GM18867 (cell line): ENCODE measurements at regions not wholly inside any gene's neighbourhood (a gene's known extent, or its start where the extent isn't known, plus 50 kb on each side); places are given as distances from the start of the nearest gene placed in this dataset.

Experiments
- ATAC-seq: cut with Tn5 transposase; IDR thresholded peaks from one replicate; pipeline ENCODE4 v1.9.1; 2021; ENCODE audit warnings: mild to moderate bottlenecking, moderate library complexity; ENCODE audit not compliant: unreplicated experiment

DNA sequence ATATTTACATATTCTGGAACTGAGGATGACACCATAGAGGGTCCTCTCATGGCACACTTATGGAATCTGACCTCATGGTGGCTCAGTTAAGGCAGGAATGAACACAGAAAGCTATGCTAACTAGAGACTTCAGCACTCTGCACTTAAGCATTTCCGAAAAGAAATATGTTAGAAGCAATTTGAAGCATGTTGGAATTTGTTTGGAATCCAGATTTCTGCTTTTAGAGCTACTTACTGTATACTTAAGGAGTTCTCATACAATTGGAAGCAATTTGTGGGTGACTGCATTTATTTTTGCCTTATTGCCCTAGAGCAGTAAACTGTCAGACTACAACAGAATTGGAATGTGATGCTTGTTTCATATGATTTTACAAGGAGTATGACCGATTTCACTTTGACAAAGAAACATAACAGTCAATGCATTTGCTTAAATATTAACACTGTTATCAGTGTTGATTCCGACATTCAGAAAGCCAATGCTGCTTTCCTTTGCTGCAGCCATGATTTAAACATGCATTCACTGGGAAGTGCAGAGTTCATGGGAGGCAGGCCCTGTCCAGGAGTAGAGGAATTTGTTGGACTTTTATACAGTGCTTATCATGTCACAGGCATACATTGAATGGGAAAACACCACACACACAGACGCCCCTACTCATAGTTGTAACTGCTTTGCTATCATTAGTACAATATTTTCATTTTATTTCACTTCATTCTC lies 244.4 kb downstream of the SAMD5 start:
- ATAC-seq, result no peak

DNA sequence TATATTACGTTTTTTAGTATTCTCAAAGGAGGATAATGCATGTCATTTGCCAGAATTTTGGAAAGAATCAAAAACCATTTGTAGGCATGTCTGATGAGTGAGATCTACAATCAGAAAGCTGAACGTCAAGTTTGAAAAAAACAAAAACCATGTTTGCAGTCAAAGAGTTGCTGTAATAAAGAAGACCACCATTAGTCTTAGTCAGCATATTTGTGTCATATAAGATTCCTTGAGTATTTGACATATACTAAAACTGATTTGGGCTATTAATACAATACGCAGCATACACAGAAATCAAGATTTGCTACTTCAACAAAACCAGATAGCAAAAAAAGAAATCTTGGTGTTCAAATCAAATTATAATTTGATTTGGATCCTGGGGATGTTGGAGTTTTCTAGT lies 247.5 kb downstream of the SAMD5 start:
- ATAC-seq, result no peak

DNA sequence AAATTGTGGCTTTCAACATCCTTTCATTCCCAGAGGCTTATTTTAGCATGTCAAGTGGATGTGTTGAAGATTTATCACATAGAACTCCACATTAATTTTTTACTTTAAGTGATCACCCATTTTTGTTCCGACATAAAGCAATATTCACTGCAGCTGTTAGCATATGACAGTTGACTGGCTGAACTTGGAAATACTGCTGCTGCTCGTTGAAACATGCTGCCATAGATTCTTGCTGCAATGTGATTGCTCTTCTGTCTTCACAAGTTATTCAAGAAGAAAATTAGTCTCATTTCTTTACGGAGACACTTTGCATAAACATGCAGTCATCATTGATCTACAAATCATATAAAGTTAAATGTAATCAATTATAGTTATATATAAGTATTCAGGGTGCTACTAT lies 248.4 kb downstream of the SAMD5 start:
- ATAC-seq, result no peak

DNA sequence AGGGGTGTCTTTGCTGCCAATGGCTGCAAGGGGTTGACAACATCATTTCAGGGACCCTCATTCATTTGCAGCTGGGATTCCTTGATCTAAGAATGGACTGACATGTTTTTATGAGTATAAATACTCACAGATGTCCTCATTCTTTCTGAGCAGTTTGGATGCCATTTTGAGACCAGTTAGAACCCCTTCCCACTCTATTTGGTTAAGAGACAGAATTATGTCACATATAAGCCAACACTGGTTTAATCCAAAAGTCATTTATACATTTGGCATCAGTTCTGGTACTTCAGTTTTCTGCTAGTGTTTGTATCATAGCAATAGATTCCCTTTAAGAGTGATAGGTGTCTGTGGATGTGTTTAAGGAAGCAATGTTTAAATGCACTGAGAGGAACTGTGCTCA lies 248.8 kb downstream of the SAMD5 start:
- no peak for ATAC-seq

DNA sequence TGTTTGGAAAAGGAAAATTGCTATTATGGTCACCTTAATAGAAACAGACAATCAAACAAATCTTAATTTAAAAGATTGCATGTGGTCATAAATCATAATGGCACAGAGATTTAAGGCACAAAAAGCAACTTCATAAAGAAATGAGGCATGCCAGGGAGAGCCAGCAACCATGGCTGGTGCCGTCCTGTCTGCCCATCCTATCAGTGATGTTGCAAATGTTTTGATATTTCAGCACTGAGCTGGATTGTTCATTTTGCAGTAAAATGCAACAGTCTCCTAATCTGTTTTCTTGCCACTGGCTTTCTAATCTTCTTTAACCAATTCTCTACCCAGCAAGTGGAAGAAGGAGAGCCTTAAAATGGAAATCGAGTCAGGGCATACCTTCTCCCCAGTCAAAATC lies 249.8 kb downstream of the SAMD5 start:
- no peak for ATAC-seq

DNA sequence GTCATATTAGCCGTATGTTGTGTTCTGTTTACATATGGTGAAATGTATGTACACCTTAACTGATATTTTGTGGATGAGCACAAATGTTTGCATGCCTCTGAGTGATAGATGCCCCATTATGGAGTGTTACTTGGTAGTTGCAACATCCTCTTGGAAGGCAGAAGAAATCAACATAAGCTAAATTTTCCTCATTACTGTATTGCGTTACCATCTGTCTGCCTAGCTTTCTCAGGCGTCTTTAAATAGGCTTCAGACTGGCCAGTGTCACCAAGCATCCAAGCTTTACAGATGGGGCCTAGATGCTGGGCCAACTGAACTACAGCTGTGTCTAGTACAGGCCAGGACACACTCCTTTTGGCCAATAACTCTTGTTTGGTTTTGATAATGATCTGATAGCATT lies 250.6 kb downstream of the SAMD5 start:
- no peak for ATAC-seq

DNA sequence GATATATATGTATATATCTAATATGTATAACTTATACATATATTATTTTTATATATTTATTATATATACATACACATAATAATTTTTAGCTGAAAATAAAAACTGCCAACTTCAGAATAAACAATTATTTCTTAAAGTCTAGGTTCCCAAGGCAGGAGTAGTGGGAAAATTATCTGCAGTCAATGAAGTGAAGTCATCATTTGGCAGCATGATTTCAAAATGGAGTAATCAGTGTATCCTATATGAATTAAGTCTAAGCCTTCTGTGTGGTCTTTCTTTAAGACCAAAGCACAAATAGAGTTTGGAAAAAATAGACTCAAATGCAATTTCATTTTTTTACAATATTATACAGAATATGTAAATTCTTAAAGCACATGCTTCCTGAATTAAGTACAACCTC lies 251.0 kb downstream of the SAMD5 start:
- no peak for ATAC-seq

DNA sequence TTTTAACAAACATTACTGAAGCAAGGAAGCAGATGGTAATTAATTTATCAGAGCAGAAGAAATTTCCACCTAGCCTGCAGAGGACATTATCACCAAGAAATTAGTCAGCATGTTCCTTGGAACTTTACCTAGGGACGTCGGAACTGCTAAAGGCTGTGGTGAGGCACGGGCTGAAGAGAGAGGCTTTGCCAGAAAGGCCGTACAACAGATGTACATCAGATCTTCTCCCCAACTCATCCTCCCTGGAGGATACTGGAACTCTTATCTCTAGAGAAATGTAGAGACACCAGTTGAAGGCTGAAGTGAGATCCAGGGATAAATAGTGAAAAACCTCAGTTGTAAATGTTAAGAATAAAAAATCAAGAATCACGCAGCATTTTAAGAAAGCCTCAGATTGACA lies 257.1 kb downstream of the SAMD5 start:
- no peak for ATAC-seq

DNA sequence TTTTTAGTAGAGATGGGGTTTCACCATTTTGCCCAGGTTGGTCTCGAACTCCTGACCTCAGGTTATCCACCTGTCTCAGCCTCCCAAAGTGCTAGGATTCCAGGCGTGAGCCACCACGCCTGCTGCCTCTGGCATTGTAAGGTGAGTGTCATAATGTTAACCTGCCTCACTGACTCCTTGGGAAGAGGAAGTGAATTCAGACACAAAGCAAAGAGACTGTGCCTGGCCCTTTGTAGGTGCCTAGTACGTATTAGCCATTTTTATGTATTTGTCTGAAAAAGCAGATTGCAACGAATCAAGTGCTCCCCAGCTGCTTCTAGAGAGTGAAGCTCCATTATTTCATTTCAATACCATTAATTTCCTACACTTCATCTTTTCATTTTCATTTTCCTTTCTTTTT lies 260.5 kb downstream of the SAMD5 start:
- no peak for ATAC-seq

DNA sequence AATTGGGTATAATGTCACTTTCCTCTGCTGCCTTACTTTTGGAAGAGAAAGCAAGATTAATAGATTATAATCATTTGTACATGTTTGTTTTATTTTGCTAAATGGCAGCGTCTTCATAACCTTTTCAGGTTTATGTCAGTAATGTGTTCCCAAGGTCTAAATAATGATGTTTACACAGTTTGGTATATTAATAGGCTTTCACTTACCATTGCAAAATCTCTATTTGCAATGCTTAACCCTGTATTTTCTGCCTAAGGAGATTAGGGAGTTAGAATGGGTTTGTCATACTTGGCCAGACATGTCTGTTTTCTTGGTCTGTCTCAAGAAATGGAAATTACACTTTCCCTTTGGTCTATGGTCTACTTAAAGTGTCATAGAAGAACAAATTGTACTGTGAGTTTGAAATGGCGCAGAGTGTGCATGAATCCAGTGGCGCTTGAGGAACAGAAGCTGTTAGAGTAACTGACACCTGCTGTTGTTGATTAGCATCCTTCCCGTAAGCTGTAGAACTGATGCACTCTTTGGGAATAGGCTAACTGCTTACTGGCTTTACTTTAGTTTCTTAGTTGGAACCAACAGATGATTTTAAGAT lies 261.1 kb downstream of the SAMD5 start:
- ATAC-seq, result no peak

DNA sequence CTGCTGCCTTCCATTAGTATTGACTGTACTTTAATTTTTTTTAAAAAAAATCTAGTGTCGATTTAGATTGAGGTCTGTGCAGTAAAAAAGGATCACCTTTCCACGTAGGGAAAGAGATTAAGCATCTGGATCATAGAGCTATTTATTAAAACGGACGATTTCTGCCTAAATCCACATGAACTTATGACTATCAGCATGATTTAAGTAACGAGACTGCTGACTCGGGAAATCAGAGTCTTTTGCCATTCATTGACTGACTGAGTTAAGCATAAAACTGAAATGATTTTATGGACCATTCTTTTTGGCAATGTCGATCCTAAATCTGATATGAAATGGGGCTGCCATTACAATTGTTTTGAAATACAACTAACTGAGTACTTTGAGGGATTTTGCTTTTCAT lies 261.7 kb downstream of the SAMD5 start:
- no peak for ATAC-seq

DNA sequence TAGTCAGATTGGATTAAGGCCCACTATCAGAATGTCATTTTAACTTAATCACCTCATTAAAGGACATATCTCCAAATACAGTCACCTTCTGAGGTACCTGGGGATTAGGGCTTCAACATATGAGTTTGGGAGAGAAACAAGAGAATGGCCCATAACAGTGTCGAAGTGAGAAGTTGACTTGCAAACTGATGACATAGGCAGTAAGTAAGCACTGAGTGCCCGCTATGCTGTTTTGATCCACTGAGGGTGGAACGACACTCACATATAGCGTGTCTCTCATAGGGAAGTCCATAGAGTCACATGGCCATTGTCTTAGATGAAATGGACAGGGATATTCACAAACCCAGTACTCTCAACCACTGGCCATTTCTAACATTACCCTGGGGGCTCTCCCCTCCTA lies 264.2 kb downstream of the SAMD5 start:
- no peak for ATAC-seq

DNA sequence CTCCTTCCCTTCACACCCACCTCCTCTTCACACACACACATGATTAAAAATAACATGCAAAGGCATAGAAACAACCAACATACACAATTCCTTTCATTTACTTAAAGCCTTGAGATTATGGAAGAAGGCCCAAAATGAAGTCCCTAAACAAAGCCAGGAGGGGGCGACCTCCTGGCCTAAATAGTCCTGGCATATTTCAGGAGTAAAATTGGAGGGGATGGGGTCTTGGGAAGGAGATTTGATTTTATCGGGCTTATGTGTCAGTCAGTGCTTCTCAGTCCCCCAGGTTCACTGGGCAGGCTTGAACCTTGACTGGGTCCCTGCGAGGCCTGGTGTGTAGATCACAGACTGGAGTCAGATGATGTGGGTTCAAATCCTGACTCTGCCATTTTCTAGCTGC lies 266.4 kb downstream of the SAMD5 start:
- ATAC-seq, result no peak

DNA sequence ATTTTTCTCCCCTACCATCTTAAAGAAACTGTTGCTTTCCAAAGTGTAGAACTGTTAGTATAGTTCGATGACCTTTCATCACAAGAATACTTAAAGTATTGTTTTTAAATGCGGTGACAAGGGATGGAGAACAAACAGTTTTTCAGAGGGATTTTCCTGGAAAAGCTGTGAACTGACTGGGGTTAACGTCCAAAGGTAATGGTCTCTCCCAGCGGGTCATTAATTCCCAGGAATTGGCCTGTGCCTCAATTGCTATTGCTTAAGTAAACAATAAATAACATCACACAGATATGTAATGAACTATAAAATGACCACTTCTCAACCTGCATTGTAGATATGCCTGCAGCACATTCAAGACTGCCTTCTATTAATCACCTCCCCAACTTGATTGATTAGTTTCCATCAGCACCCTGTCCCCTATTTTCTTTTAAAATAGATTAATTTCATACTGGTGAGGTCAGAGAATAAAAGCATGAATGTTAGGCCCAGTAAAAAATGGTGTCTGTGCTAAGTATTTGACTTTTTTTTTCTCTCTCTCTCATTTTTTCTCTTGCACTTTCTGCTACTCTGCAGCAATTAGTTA lies 268.2 kb downstream of the SAMD5 start:
- ATAC-seq, result no peak

DNA sequence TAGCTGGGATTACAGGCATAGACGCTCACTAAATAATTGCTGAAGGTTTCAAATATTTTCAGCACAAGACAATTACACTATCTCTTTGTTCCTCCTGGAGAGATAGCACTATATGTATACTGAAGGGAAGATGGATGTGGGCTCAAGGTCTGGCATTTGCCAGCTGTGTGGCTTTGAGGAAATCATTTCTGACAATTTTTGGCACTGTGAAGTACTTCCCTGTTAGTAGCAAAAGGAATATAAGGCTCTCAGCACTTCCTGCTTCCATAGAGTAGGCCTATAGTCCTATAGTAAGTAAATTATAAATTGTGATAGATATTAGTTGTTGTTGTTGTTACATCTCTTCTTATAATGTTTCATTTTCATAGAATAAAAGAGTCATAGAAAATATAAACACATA lies 271.1 kb downstream of the SAMD5 start:
- no peak for ATAC-seq

DNA sequence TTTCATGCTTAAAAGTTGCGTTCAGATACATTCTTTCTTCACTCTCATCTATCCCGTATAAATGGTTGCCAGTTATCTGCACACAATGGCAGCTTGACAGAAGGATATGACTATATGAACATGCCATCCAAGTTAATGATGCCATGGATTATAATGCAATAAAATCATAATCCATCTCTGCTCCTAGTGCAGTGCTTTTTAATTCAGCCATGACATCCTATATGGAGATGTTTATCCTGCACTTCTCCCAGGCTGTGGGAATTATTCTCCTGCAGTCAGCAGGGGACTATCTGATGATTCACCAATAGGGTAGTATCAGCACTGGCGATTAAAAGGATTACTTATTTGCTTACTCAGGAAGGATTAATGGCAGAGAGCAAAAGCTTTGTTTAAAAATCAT lies 273.8 kb downstream of the SAMD5 start:
- ATAC-seq, result no peak

DNA sequence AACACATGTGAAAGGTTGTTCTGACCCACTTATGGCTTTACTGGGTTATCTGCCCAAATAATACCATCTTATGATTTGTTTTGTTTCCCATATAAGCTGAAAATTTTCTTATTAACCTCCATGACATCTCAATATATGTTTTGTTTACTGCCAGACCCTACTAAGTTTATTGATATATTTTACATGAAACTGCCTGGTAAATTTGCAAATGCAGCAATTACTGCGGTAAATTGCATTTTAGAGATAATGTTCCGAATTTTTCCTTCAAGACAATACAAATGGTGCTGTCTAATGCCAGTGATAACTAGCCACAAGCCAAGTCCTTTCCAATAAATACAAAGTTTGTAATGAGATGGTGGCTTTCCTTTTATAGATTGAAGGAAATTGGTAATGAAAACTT lies 275.9 kb downstream of the SAMD5 start:
- no peak for ATAC-seq

DNA sequence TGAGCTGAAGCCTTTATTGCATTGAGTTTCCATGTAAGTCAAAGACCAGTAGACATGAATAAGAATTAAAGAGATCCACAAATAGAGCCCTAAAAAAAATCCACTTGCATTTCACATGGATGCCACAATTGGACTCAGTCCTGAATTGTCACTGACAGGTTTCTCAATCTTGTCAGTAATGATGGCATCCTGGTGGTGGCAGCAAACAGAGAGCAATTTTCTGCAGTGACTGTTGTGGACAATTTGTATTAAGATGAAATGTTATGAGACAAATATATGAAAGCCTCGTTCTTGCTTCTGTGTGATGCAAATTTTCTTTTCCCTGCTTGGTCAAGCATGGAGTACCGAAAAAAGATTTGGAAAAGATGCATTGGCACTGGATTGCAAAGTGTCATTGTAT lies 278.9 kb downstream of the SAMD5 start:
- ATAC-seq, result no peak

DNA sequence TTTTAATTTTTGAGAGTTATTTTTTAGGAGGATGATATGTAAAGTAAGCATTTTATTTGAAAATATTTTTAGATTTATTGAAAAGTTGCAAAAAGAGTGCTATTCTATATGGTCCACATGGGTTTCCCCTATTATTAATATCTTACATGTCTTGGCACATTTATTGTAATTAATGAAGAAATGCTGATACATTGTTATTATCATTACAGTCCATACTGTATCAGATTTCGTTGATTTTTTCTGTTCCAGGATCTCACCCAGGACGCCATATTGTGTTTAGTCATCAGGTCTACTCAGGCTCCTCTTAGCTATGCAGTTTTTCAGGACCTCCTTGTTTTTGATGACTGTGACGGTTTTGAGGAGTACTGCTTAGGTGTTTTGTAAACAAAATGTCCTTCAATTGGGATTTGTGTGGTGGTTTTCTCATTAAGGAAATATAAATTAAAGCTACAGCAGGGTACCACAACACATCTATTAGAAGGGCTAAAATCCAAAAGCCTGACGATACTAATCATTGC lies 281.0 kb downstream of the SAMD5 start:
- ATAC-seq, result no peak

DNA sequence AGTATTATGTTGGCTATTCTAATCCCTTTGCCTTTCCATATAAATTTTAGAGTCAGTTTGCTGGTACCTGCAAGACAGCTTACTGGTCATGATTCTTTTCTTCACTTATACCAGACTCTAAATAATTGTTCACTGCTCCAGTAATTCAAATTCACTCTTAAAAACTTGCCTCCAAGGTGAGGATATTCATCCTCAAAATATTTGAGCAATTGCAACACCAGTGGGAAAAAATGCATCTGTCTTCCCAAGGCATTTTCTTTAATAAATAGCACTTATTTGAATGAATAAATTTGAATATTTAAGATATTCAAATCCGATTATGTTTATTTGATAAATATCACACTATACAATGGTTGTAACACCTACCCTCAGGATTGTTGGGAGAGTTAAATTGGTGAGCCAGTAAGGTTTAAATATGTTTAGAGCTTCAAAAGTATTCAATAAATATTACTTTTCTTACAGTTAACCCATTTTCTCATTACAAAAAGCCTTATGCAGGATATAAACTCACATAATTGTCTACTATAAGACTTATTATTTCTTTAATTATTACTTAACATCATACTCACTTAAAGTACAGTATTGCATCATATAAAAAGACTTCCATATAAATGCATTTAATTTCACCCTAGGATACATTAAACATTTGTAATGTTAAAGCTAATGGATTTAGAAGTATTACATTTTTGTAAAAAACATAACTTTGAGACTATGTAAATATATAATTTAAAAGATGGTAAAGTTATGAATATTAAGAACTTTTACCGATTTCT lies 285.6 kb downstream of the SAMD5 start:
- ATAC-seq, result no peak

DNA sequence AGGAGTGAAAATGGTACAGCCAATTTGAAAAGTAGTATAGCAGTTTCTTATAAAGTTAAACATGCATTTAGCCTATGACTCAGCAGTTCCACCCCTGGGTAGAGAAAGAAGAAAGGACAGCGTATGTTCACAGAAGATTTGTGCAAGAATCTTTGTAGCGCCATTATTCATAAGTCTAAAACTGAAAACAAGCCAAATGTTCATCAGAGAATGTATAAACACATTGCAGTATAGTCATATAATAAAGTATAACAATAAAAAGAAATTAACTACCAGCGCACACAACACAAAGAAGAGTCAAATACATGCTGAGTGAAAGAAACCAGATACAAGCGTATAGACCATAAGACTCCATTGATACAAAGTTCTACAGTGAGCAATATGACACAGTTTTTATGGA lies 294.0 kb downstream of the SAMD5 start:
- no peak for ATAC-seq

DNA sequence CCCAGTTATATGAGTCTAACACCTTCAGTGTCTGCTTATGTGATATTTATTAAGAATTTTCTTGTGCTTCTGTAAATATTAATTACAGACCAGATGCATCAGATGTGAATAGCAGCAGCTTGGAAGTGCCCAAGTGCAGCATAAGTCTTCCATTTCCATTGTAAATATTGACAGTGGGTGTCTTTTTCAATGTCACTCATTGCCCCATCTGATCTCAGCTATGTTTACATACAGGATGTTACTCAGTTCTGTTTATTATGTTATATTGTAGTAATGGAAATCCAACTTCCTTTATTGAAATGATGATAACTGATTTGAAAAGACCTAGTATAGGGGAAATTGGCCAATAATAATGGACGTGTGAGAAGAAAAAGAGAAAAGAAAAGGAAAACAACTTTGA lies 296.7 kb downstream of the SAMD5 start:
- ATAC-seq, result no peak
